Panc1 (cell line): ENCODE measurements at regions not wholly inside any gene's neighbourhood (a gene's known extent, or its start where the extent isn't known, plus 50 kb on each side); places are given as distances from the start of the nearest gene placed in this dataset.

Source experiments
- ATAC-seq: fragments of 200-7000 bp; cut with Tn5 transposase; 2 replicates; pipeline ENCODE4 v1.9.1; 2020; ENCODE audit warnings: mild to moderate bottlenecking, moderate library complexity
- BruUV-seq: library from RNA; stranded (reverse); fragments of 400-500 nt; replicated peaks from 2 replicates; lab custom pipeline; 2021; lab: Mats Ljungman, UMichigan
- CTCF ChIA-PET: fragments of 300-600 bp; sonication (Branson Sonifier 250); formaldehyde crosslinking; loops from one replicate; lab custom pipeline; 2022; ENCODE audit warnings: antibody characterized with exemption; lab: Charles Lee
- POLR2A ChIA-PET: fragments of 300-600 bp; sonication (Branson Sonifier 250); formaldehyde crosslinking; loops from one replicate; lab custom pipeline; 2022; ENCODE audit warnings: antibody characterized with exemption; lab: Charles Lee
- DNase-seq: peaks from one replicate; pipeline ENCODE4 v3.0.0-alpha.2; 2010; ENCODE audit warnings: low read depth, low spot score
- H3K27ac ChIP-seq: 2 replicates; pipeline ENCODE4 v1.5.1; 2011; ENCODE audit warnings: mild to moderate bottlenecking, low read length, inconsistent platforms
- H3K27me3 ChIP-seq: fragments of 200-500 bp; sonication (Bioruptor generic); 2 replicates; pipeline ENCODE4 v1.6.0; 2014; ENCODE audit warnings: low read length, inconsistent platforms; ENCODE audit not compliant: control insufficient read depth, insufficient read depth
- H3K36me3 ChIP-seq: fragments of 200-500 bp; sonication (Bioruptor generic); 2 replicates; pipeline ENCODE4 v1.5.1; 2014; ENCODE audit warnings: inconsistent platforms, mild to moderate bottlenecking, low read length, moderate library complexity; ENCODE audit not compliant: control insufficient read depth, insufficient read depth
- H3K4me1 ChIP-seq: 2 replicates; pipeline ENCODE4 v1.5.1; 2011; ENCODE audit warnings: inconsistent platforms, mild to moderate bottlenecking, low read length, moderate library complexity; ENCODE audit not compliant: control insufficient read depth, insufficient read depth
- H3K4me3 ChIP-seq, 2 experiments: 2 replicates each; pipeline ENCODE4 v1.5.1; 2011 to 2012; ENCODE audit warnings: low read depth in 2 of 2, low read length in 2 of 2, mild to moderate bottlenecking in 2 of 2, inconsistent platforms in 1 of 2, moderate library complexity in 1 of 2
- H3K9me3 ChIP-seq: fragments of 200-500 bp; sonication (Bioruptor generic); 2 replicates; pipeline ENCODE4 v1.5.1; 2014; ENCODE audit warnings: low read depth, mild to moderate bottlenecking, inconsistent platforms, low read length, moderate library complexity; ENCODE audit not compliant: control insufficient read depth, insufficient read depth
- CTCF ChIP-seq: fragments of 450-650 bp; IDR thresholded peaks from 2 replicates; pipeline ENCODE4 v1.5.1; 2017; ENCODE audit warnings: mild to moderate bottlenecking
- POLR2AphosphoS5 ChIP-seq: IDR thresholded peaks from 2 replicates; pipeline ENCODE4 v1.6.1; 2012; ENCODE audit warnings: mild to moderate bottlenecking, low read depth, low read length, moderate library complexity
- REST ChIP-seq, 2 experiments: IDR thresholded peaks; 2 replicates each; pipeline ENCODE4 v1.6.1; 2011 to 2012; ENCODE audit warnings: low read depth in 2 of 2, control low read depth in 1 of 2, low read length in 1 of 2, mild to moderate bottlenecking in 1 of 2, moderate library complexity in 1 of 2; ENCODE audit not compliant: insufficient read depth in 1 of 2
- SIN3A ChIP-seq: IDR thresholded peaks from 2 replicates; pipeline ENCODE4 v1.6.1; 2012; ENCODE audit warnings: low read depth, mild to moderate bottlenecking, low read length, moderate library complexity, borderline replicate concordance; ENCODE audit not compliant: insufficient read depth
- TCF7L2 ChIP-seq: IDR thresholded peaks from 2 replicates; pipeline ENCODE4 v1.6.1; 2011; ENCODE audit warnings: mild to moderate bottlenecking, low read depth, low read length, inconsistent platforms
- in situ Hi-C: cut with HindIII; loops from 2 replicates; pipeline ENCODE4 v1.10.0; 2016; ENCODE audit warnings: low sequenced_read_pairs, low pct_unique_long_range_greater_than_20kb
- intact Hi-C: fragments of 100-400 bp; cut with micrococcal nuclease; formaldehyde crosslinking; loops from one replicate; pipeline ENCODE4 v1.10.0; 2022; ENCODE audit not compliant: unreplicated experiment

GRCh38 chr2:133640103-133640502 is 71.8 kb upstream of the NCKAP5 start:
- ChIA-PET CTCF (no interaction called here), POLR2A (no interaction called here)
- ATAC-seq (no peak), DNase-seq (no peak)
- no peak for TF ChIP-seq REST (IDR thresholded peaks at IDR 0.05; ENCODE audit: insufficient read depth in 1 of 2, low read depth in 2 of 2, low read length in 1 of 2)
- no peak for TF ChIP-seq SIN3A
- TF ChIP-seq TCF7L2, result no peak
- intact Hi-C loops, result no loop called here
- H3K36me3 ChIP-seq, result no peaks in the 10 kb centered on the region; the same call in 1 of the 2 replicates
- H3K4me3 ChIP-seq, result no peak overlapping the region
- H3K27ac ChIP-seq, result no peak overlapping the region
- BruUV-seq, result no TSS peak
- in situ Hi-C loops, result no loop called here
- no peaks in the 10 kb centered on the region for H3K27me3 ChIP-seq
- H3K9me3 ChIP-seq, result no peaks in the 10 kb centered on the region
- H3K4me1 ChIP-seq, result no peaks in the 10 kb centered on the region

GRCh38 chr2:133641497-133641896 is 73.2 kb upstream of the NCKAP5 start:
- POLR2A ChIA-PET, result no interaction called here
- ATAC-seq, result no peak
- no peaks in the 10 kb centered on the region for H3K27me3 ChIP-seq
- H3K4me3 ChIP-seq, result no peak overlapping the region
- no peak for DNase-seq
- intact Hi-C loops (no loop called here), in situ Hi-C loops (no loop called here)
- H3K9me3 ChIP-seq, result no peaks in the 10 kb centered on the region
- CTCF ChIA-PET, result no interaction called here
- TF ChIP-seq SIN3A, result no peak
- TF ChIP-seq CTCF, result no peak
- TF ChIP-seq POLR2AphosphoS5, result no peak
- TF ChIP-seq TCF7L2, result no peak
- no peak for TF ChIP-seq REST (IDR thresholded peaks at IDR 0.05; ENCODE audit: insufficient read depth in 1 of 2, low read depth in 2 of 2, low read length in 1 of 2)
- H3K27ac ChIP-seq, result no peak overlapping the region
- H3K36me3 ChIP-seq, result no peaks in the 10 kb centered on the region
- H3K4me1 ChIP-seq, result no peaks in the 10 kb centered on the region
- BruUV-seq, result no TSS peak
